H1 (cell line): ENCODE measurements at regions not wholly inside any gene's neighbourhood (a gene's known extent, or its start where the extent isn't known, plus 50 kb on each side); places are given as distances from the start of the nearest gene placed in this dataset.

Experiments
- BCL11A ChIP-seq, 2 experiments: IDR thresholded peaks; one replicate each; pipeline ENCODE4 v1.6.1; 2011; ENCODE audit warnings: low read depth in 2 of 2, low read length in 2 of 2, mild to moderate bottlenecking in 2 of 2
- CHD2 ChIP-seq: IDR thresholded peaks from 2 replicates; pipeline ENCODE4 v1.6.1; 2012; ENCODE audit warnings: low read length, improper control_type of control experiment
- CTBP2 ChIP-seq: IDR thresholded peaks from 2 replicates; pipeline ENCODE4 v1.7.0; 2011; ENCODE audit warnings: borderline replicate concordance, mild to moderate bottlenecking, moderate library complexity, mixed read lengths, low read length; ENCODE audit not compliant: insufficient read depth, insufficient read length
- NANOG ChIP-seq: IDR thresholded peaks from 2 replicates; pipeline ENCODE4 v1.6.1; 2011; ENCODE audit warnings: low read length, low read depth, mild to moderate bottlenecking, inconsistent platforms; ENCODE audit not compliant: insufficient read depth, poor library complexity, severe bottlenecking
- RAD21 ChIP-seq, 2 experiments: IDR thresholded peaks in 1 of 2; conservative IDR thresholded peaks in 1 of 2; 2 replicates each; pipeline ENCODE4 v1.6.1; 2011; ENCODE audit warnings: low read depth in 2 of 2, low read length in 2 of 2, improper control_type of control experiment in 1 of 2, inconsistent platforms in 1 of 2, mild to moderate bottlenecking in 1 of 2, moderate library complexity in 1 of 2
- TF ChIP-seq, protein P1 (sequence below): IDR thresholded peaks from 2 replicates; pipeline ENCODE4 v1.6.1; 2011; ENCODE audit warnings: low read depth, mild to moderate bottlenecking, low read length; ENCODE audit not compliant: insufficient read depth

DNA sequence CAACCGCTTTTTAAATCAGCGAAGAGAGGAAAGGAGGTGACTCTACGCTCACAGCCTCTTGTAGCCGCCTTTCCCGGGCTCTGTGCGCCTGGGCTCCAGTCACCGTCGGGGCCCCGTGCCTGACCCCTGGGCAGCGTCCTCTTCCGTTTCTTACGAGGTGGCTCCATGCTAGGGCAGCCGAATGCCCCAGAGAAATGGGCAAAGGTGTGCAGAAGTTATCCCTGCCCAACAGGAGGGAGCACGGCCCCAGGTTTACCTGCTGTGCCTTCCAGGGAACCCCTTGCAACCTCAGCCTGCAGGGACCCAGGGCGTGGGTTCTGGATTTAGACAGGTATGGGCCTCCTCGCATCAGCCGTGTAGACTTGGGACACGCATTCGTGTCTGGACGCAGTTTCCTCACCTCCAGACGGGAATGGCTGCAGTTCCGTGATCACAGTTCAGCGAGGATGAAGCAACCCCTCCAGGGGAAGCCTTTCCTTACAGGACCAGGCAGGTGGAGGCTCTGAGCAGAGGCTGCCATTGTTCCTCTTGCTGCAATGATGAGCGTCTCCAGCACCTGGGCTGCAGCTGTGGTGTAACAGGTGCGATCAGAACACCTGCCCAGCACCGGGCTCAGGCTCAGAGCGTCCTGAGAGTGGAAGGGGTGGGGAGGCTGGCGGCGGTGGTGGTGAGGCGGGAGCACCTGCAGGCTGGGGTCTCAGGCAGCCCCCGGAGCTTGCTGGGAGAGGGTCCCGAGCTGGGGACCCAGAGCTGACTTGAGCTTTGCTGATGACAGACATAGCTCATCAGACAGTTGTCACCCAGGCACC lies 81.3 kb upstream of the BHLHE23 start (continued):
- TF ChIP-seq, protein P1, sequence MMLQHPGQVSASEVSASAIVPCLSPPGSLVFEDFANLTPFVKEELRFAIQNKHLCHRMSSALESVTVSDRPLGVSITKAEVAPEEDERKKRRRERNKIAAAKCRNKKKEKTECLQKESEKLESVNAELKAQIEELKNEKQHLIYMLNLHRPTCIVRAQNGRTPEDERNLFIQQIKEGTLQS: no peak
- TF ChIP-seq CHD2: no peak
- TF ChIP-seq CTBP2: no peak
- TF ChIP-seq RAD21 (IDR thresholded peaks at IDR 0.05 in 1 of 2, conservative IDR thresholded peaks at IDR 0.05 in 1 of 2; ENCODE audit: low read depth in 2 of 2, low read length in 2 of 2): no peak
- no peak for TF ChIP-seq NANOG
- TF ChIP-seq BCL11A (IDR thresholded peaks at IDR 0.05; ENCODE audit: low read depth in 2 of 2, low read length in 2 of 2): no peak
